ENCODE measurements at regions not wholly inside any gene's neighbourhood (a gene's known extent, or its start where the extent isn't known, plus 50 kb on each side); places are given as distances from the start of the nearest gene placed in this dataset.

DNA sequence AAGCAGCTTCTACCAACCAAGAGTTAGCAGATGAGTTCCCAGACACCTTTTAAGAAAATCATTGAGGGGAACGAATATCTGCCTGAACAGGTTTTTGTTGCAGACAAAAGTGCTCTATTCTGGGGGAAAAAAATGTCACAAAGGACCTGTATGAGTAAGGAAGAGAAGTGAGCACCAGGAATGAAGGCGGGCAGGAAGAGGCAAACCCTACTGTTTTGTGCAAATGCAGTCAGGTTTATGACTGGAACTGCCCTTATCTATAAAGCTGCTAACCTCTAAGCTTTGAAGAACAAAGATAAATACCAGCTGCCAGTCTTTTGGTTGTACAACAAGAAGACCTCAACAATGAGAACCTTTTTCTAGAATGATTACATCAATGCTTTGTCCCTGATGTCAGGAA, 292.4 kb upstream of the SP4 start:
- no peak for DNase-seq (ENCODE audit: low spot score)
- TF ChIP-seq CTCF (IDR thresholded peaks at IDR 0.05), result no peak
- ATAC-seq (ENCODE audit: low FRiP score), result no peak

- ATAC-seq (ENCODE audit: low FRiP score) (no peak), DNase-seq (ENCODE audit: low spot score) (no peak)
- TF ChIP-seq CTCF (IDR thresholded peaks at IDR 0.05), result no peak
Measured at GRCh38 chr7:21137640-21138039, 290.2 kb upstream of the SP4 start.

DNA sequence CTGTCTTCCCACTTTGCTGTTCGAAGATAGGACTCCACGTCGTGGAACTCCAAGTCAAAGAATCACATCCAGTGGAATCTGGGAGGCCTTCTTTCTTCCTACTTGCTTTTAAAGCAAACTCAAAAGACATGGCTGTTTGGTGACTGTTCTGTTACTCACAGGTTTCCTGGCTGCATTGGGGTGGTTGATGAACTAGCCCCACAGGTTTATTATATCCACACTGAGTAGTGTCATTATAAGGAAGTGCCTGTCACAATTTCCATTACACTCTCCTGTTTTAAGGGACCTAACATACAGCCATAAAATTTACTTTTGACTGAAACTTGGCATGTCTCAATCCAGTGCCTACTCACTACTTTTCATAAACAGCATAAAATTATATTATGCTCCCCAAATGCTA, 287.3 kb upstream of the SP4 start:
- ATAC-seq (ENCODE audit: low FRiP score), result no peak
- no peak for DNase-seq (ENCODE audit: low spot score)
- TF ChIP-seq CTCF (IDR thresholded peaks at IDR 0.05), result no peak

DNA sequence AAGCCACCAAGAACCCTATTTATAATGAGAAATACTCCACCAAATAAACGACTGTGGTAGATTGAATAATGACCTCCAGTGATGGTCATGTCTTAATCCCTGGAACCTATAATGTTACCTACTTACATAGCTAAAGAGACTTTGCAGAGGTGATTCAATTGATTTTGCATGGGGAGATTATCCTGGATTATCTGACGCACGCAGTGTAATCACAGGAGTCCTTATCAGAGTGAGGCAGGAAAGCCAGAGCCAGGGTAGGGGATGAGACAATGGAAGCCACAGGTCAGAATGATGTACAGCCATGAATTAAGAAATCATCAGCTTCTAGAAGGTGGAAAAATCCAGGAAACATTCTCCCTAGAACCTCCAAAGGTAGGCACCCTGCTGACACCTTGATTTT, 286.4 kb upstream of the SP4 start:
- DNase-seq (ENCODE audit: low spot score) (no peak), ATAC-seq (ENCODE audit: low FRiP score) (no peak)
- no peak for TF ChIP-seq CTCF (IDR thresholded peaks at IDR 0.05)

DNA sequence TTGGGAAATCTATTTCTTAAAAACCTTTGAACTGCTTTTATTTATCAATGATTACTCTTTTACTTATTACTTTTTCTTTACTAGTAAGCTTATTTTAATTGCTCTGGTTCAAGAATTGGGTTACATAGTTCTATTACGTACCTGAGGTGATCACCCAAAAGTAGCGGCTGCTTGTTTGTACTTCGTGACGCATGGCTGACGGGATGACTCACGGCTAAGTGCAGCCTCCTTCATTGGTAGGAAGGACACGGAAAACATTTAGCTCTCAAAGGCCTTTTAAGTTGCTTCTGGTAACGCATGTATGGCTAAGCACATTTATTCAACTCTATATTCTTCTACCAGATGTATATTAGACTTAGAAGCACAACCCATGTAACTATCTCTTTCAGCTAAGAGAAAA, 285.8 kb upstream of the SP4 start:
- DNase-seq (ENCODE audit: low spot score) (no peak), ATAC-seq (ENCODE audit: low FRiP score) (no peak)
- TF ChIP-seq CTCF (IDR thresholded peaks at IDR 0.05), result no peak

DNA sequence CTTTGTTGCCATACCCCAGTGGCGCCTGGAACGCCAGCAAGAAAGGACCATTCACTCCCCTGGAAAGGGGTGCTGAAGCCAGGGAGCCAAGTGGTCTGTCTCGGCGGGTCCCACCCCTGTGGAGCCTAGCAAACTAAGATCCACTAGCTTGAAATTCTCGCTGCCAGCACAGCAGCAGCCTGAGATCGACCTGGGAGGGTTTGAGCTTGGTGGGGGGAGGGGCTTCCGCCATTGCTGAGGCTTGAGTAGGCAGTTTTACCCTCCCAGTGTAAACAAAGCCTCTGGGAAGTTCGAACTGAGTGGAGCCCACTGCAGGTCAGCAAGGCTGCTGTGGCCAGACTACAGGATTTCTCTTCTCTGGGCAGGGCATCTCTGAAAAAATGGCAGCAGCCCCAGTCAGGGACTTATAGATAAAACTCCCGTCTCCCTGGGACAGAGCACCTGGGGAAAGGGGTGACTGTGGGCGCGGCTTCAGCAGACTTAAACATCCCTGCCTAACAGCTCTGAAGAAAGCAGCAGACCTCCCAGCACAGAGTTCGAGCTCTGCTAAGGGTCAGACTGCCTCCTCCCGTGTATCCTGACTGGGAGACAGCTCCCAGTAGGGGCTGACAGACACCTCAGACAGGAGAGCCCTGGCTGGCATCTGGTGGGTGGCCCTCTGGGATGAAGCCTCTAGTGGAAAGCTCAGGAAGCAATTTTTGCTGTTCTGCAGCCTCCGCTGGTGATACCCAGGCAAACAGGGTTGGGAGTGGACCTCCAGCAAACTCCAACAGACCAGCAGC, 281.1 kb upstream of the SP4 start:
- no peak for TF ChIP-seq CTCF (IDR thresholded peaks at IDR 0.05)
- no peak for DNase-seq (ENCODE audit: low spot score)
- no peak for ATAC-seq (ENCODE audit: low FRiP score)

DNA sequence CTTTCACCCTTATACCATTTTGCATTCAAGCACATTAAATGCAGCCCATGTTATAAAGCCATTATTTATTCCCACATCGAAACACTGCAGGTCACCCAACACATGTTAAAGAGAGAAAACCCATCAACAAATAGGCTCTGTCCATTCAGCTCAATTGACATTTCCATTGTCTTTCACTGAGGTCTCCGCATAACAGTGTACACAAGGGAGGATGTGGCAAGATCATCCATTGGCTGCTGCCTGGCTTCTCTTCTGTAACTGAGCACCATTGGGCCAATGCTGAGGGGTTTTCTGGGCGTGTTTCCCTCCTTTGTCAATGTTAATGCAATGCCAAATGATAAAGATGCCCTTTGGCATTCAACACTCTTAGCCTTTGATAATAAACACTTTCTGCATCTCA, 278.1 kb upstream of the SP4 start:
- DNase-seq (ENCODE audit: low spot score) (no peak), ATAC-seq (ENCODE audit: low FRiP score) (no peak)
- no peak for TF ChIP-seq CTCF (IDR thresholded peaks at IDR 0.05)
